HG03354 (cell line): ENCODE measurements at regions not wholly inside any gene's neighbourhood (a gene's known extent, or its start where the extent isn't known, plus 50 kb on each side); places are given as distances from the start of the nearest gene placed in this dataset.
A peak's percentile ranks its signal among the peaks of the same experiment; 100 is the strongest.

Source experiments
- ATAC-seq: cut with Tn5 transposase; IDR thresholded peaks from one replicate; pipeline ENCODE4 v1.9.1; 2021; ENCODE audit warnings: mild to moderate bottlenecking; ENCODE audit not compliant: unreplicated experiment, poor library complexity, severe bottlenecking

DNA sequence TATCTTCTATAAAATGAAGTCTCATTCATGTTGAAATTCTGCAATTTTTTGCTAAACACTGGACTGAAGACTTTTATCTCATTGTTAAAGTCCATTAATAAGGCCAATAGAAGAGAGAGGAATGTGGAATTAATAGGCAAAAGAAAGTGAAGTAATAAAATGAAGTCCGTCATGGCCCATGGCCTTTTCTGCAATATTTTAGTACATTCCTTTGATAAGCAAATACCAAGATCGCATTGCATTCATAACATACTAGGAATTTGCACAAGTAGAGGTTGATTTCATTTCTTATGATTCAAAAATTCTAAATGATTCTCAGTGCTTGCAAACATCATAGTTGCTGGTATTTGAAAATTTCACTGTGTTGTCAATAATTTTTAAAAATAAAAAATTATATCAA, 664.0 kb downstream of the NR2F1-AS1 start:
- no peak for ATAC-seq

GRCh38 chr5:92916036-92916435, 665.0 kb downstream of the NR2F1-AS1 start:
- ATAC-seq = no peak

DNA sequence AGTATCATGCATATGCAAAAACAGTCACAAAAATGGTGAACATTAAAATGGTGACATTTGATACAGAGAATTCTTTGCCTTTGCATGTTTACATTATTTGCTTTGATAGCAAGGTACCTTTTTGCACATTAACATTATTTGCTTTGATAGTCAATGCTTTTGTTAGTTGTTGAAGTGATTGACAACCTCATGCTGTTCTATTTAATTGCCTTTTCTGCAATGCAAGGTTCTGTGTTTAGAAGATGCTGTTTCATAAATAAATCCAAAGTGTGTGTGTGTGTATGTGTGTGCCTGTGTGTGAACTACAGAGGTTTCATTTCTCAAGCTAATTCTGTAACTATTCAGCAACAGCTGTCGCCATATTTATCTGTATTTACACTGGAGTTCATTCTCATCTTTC, 668.7 kb downstream of the NR2F1-AS1 start:
- no peak for ATAC-seq

GRCh38 chr5:92911851-92912250, 669.2 kb downstream of the NR2F1-AS1 start:
- ATAC-seq = no peak

DNA sequence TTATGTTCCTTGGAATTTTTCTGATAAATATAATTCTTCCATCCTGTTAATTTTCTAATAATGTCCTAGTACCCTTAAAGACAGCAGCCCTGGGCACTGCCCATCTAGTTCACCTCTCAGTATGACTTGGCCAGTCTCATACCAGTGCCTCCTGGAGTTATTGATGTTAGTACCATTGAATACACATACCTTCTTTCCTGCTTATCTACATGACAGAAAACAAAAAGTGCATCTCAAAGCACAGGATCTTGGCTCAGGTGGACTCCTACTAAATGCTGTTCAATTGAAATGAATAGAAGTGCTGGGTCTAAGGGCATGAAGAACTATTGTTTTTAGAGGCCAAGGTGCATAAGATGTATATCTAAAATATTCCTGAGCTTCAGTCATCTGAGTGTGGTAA, 669.7 kb downstream of the NR2F1-AS1 start:
- no peak for ATAC-seq

DNA sequence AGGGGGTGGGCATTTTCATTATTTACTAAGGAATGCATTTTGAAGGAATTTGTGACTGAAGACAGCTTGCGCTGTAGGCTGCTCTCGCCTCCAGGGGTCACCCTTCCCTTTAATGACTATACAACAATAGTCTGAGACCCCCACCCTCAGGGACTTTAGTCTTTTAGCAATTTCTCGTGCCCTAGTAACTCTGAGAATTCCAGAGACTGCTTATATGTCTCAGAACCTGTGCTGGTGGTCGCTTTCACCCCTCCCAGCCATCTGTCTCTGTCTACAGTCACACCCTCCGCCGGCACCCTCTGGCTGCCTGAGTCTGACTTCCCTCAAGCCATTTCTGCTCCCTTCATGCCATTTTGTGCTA, 671.4 kb downstream of the NR2F1-AS1 start:
- peak; percentile 53 for ATAC-seq

- ATAC-seq = no peak
Observed at GRCh38 chr5:92908952-92909601, 671.9 kb downstream of the NR2F1-AS1 start.

GRCh38 chr5:92907938-92908606, 672.9 kb downstream of the NR2F1-AS1 start:
- peak; percentile 74 for ATAC-seq

DNA sequence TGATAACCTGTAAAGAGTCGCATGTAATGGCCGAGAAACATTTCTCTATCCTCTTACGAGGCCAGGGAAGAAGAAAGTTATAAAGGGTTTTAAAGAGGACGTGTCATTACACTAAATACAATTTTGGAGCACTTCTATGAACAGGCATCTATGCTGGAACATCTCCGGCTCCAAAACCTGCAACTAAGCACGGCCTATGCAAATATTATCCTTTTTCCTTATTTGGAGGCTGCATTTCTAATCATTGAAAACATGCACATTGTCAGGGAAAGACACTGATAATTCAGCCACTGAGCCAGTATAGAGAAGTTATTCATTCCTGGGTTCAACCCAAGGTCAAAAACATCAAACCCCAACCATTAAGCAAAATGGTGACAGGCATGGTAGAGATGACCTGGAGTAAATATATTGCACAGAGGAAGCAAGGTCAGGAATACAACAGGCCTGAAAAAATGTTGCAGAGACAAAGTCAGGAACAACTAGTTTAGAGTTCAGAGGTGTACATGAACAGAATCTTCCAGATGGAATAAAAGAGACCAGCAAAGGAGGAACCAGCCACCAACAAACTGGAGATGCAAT, 674.1 kb downstream of the NR2F1-AS1 start:
- no peak for ATAC-seq

DNA sequence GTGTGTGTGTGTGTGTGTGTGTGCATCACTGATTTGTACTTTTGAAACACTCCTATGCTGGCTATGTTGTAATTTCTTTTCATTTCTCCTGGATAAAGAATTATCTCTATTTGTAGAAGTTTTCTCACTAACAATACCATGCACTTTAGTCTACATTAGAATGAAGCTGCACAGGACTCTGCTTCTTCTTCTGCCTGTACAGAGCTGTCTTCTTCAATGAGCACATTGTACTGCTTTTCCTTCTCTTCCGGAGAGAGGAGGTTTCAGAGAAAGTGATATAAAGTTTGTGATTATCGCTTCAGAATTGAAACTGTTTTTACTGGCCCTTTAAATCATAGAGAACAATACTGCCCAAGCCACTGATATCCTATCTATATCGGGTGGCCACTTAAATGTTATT, 677.0 kb downstream of the NR2F1-AS1 start:
- no peak for ATAC-seq

GRCh38 chr5:92899611-92900010, 681.4 kb downstream of the NR2F1-AS1 start:
- ATAC-seq = no peak

DNA sequence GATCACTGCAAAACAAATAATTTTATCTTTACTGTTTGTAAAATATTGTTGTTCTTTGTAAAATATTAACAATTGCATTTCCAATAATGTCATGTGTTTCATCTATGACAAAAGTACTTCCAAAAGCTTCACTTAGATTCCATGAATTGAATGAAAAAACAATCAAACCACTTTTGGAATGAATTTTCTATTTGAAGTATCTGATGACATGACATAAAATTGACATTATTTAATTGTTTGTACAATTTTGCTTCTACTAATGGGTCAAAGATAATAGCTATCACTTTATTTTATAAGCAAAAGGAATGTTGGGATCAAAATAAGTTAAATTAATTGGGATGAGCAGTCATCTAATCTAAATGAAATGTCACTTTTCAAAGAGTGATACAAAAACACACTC, 684.3 kb downstream of the NR2F1-AS1 start:
- ATAC-seq = no peak

DNA sequence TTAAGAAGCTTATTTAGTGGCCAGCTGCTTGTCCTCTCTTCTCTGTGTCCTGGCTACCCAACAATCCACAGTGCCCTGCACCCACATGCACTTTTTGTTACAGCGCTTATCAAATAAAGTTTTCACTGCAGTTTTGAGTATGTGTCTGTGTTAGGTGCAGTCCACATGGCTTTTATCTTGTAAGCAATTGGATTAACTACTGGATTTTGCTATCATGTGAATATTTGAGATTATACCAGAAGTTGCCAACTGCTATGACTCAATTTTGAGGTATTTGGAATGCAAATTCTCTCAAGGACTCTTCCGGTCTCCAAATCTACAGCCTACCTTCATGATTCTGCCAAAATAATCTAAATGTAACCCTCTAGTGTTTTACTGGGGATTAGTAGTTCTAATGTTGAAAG, 690.2 kb downstream of the NR2F1-AS1 start:
- ATAC-seq = no peak

DNA sequence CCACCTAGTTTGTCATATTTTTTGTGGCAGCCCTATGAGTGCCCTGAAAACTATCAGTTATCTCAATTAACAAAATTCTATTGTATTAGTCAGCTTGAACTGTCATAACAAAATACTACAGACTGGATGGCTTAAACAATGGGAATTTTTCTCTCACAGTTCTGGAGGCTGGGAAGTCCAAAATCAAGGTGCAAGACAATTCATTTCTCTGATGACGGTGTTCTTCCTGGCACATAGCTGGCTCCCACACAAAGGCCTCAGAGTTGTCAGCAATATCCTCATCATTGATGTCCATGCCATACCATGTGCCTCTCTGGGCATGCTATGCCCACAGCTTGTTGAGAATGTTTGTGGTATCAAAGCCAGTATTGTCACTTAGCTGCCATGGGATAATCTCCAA, 691.9 kb downstream of the NR2F1-AS1 start:
- ATAC-seq = no peak

GRCh38 chr5:92887254-92887653, 693.8 kb downstream of the NR2F1-AS1 start:
- ATAC-seq = no peak

DNA sequence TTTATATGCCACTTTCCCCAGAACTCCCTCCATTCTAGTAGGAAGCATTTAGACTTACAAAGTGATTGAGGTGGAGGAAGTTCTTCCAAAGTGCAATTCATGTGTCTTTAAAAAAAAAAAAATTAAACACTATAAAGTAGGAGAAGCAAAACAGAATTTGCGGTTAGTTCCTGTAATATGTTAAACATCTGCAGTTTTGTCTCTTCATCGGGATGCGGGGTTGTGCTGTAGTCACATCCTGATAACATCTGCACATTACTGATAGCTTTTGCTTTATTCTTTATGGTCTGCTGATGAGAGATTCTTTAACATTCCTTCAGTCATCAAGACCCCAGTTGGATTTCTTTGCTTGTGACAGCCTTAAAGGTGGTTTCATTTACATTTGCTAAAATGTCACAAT, 694.3 kb downstream of the NR2F1-AS1 start:
- ATAC-seq = no peak

- no peak for ATAC-seq
Observed at GRCh38 chr5:92885950-92886349, 695.1 kb downstream of the NR2F1-AS1 start.

GRCh38 chr5:92884469-92884868, 696.5 kb downstream of the NR2F1-AS1 start:
- no peak for ATAC-seq

DNA sequence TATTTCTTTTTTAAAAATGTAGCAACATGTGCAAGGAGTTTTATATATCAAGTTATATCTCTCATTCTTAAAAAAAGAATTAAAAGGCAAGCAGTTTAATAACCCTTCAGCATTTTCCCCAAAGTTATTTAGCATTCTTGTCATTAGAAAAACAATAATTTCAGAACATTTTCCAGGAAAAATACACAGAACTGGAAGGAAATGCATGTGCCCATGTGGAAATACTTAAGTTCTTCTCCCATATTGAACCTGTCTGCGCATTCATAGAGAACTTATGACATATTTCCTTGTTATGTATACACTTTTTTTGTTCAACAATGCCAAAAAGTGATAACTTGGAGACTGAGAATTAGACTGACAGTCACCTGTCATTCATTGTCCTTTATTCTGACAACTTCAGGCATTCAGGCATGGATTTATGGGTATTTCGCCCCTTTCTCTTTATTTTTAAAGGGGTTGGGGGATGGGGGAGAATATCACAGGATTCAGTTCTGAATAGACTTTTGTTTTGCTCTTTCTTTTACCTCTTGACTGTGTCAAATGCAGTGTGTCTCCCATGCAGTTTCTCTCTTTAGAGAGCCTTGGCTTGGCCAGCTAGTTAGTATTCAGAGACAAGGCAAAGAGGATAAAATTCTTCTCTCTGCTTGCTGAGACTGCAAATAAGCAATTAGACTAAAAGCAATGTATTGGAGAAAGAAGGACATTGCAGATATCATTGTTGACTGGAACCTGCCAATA, 701.0 kb downstream of the NR2F1-AS1 start:
- ATAC-seq = no peak

- ATAC-seq = no peak
Observed at GRCh38 chr5:92874790-92875189, 706.2 kb downstream of the NR2F1-AS1 start.

GRCh38 chr5:92868442-92868841, 712.6 kb downstream of the NR2F1-AS1 start:
- no peak for ATAC-seq
